ENCODE measurements at regions not wholly inside any gene's neighbourhood (a gene's known extent, or its start where the extent isn't known, plus 50 kb on each side); places are given as distances from the start of the nearest gene placed in this dataset.

DNA sequence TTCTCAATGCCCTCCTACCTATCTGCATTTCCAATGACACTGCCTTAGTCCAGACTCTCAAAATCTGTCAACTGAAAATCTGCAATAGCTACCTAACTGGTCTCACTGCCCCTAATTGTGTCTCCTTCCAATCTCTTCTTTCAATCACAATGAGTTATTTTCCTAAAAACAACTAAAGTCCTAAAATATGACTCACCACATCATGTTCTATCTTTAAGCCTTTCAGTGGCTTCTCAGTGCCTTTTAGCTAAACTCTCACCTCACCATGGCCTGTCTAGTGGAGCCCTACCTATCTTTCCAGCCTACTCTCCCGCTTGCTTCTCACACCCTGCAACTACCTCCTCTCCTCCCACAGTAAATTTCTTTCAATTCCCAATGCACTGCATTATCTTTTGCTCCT lies 220.9 kb upstream of the PKDCC start:
- H3K4me3 ChIP-seq (replicated peaks; ENCODE audit: insufficient read depth, low read length) = no peak overlapping the region
- H3K27me3 ChIP-seq (ENCODE audit: insufficient read depth, poor library complexity, severe bottlenecking) = no peaks in the 10 kb centered on the region
- no peak for DNase-seq (ENCODE audit: low read depth in 1 of 2, low spot score in 1 of 2)
- no peak overlapping the region for H3K27ac ChIP-seq (replicated peaks)
- TF ChIP-seq GABPA (IDR thresholded peaks at IDR 0.05; ENCODE audit: low read depth) = no peak
- TF ChIP-seq, protein P1, sequence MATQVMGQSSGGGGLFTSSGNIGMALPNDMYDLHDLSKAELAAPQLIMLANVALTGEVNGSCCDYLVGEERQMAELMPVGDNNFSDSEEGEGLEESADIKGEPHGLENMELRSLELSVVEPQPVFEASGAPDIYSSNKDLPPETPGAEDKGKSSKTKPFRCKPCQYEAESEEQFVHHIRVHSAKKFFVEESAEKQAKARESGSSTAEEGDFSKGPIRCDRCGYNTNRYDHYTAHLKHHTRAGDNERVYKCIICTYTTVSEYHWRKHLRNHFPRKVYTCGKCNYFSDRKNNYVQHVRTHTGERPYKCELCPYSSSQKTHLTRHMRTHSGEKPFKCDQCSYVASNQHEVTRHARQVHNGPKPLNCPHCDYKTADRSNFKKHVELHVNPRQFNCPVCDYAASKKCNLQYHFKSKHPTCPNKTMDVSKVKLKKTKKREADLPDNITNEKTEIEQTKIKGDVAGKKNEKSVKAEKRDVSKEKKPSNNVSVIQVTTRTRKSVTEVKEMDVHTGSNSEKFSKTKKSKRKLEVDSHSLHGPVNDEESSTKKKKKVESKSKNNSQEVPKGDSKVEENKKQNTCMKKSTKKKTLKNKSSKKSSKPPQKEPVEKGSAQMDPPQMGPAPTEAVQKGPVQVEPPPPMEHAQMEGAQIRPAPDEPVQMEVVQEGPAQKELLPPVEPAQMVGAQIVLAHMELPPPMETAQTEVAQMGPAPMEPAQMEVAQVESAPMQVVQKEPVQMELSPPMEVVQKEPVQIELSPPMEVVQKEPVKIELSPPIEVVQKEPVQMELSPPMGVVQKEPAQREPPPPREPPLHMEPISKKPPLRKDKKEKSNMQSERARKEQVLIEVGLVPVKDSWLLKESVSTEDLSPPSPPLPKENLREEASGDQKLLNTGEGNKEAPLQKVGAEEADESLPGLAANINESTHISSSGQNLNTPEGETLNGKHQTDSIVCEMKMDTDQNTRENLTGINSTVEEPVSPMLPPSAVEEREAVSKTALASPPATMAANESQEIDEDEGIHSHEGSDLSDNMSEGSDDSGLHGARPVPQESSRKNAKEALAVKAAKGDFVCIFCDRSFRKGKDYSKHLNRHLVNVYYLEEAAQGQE (IDR thresholded peaks at IDR 0.05; ENCODE audit: insufficient replicate concordance, low read depth) = no peak
- TF ChIP-seq, protein P2, sequence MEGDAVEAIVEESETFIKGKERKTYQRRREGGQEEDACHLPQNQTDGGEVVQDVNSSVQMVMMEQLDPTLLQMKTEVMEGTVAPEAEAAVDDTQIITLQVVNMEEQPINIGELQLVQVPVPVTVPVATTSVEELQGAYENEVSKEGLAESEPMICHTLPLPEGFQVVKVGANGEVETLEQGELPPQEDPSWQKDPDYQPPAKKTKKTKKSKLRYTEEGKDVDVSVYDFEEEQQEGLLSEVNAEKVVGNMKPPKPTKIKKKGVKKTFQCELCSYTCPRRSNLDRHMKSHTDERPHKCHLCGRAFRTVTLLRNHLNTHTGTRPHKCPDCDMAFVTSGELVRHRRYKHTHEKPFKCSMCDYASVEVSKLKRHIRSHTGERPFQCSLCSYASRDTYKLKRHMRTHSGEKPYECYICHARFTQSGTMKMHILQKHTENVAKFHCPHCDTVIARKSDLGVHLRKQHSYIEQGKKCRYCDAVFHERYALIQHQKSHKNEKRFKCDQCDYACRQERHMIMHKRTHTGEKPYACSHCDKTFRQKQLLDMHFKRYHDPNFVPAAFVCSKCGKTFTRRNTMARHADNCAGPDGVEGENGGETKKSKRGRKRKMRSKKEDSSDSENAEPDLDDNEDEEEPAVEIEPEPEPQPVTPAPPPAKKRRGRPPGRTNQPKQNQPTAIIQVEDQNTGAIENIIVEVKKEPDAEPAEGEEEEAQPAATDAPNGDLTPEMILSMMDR (IDR thresholded peaks at IDR 0.05; ENCODE audit: insufficient read depth, low read length) = no peak
- TF ChIP-seq POLR2AphosphoS5 (IDR thresholded peaks at IDR 0.05; ENCODE audit: low read depth) = no peak
- TF ChIP-seq SPI1 (IDR thresholded peaks at IDR 0.05; ENCODE audit: borderline replicate concordance, low read depth) = no peak

DNA sequence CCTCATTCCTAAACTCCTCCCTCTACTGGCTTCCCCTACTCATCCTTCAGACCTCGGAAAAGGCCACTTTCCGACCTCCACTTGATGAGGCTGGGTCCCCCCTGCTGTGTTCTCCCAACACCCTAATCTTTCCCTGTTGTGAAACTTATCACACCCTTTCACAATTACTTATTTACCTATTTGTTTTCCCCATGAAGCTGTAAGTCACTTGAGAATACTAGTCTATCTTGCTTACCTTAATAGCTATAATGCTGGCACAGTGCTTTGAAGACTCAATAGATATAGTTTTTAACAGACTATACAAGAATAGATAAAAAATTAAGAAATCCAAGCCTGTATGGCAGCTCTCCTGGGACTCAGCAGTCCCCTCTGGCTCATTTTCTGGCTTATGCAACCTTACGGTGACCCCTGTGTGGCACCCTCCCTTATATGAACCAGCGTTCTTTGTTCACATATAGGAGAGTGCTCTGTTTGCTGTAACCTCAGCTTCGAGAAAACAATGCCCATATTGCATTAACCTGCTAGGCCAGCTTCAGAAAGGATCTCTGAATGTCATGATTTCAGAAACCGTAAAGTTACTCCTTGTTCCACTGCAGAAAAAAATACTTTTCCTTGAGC lies 220.4 kb upstream of the PKDCC start:
- H3K27me3 ChIP-seq (ENCODE audit: insufficient read depth, poor library complexity, severe bottlenecking) = no peaks in the 10 kb centered on the region
- no peak overlapping the region for H3K4me3 ChIP-seq (replicated peaks; ENCODE audit: insufficient read depth, low read length)
- TF ChIP-seq POLR2AphosphoS5 (IDR thresholded peaks at IDR 0.05; ENCODE audit: low read depth) = no peak
- TF ChIP-seq, protein P2 (IDR thresholded peaks at IDR 0.05; ENCODE audit: insufficient read depth, low read length) = no peak
- no peak for TF ChIP-seq SPI1 (IDR thresholded peaks at IDR 0.05; ENCODE audit: borderline replicate concordance, low read depth)
- TF ChIP-seq, protein P1 (IDR thresholded peaks at IDR 0.05; ENCODE audit: insufficient replicate concordance, low read depth) = no peak
- no peak for TF ChIP-seq GABPA (IDR thresholded peaks at IDR 0.05; ENCODE audit: low read depth)
- no peak for DNase-seq (ENCODE audit: low read depth in 1 of 2, low spot score in 1 of 2)
- no peak overlapping the region for H3K27ac ChIP-seq (replicated peaks)

DNA sequence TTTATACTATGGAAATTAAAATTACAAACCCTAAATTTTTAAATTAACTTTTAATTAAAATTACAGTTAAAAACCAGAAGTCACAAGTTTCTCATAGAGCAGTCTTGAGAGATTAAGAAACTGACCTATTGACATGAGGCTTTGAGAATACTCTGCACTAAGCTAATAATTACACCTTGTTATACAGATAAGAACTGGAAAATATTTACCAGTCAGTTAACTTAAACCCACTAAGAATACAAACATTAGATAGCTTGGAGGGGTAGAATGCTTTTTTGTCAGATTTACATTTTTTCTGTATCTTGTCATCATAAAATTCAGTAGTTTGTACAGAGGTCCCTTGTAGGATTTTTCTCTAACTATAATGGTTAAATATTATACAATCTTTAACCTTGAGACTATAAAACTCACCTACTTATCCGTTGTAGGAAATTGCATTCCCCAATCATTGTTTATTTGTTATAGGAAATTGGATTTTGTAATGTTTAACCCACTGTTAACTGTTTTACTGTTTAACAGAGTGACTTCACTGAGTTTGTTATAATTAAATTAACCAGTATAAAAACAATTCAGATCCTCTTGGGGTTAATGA lies 219.7 kb upstream of the PKDCC start:
- no peak overlapping the region for H3K27ac ChIP-seq (replicated peaks)
- no peak for TF ChIP-seq POLR2AphosphoS5 (IDR thresholded peaks at IDR 0.05; ENCODE audit: low read depth)
- no peak for TF ChIP-seq GABPA (IDR thresholded peaks at IDR 0.05; ENCODE audit: low read depth)
- TF ChIP-seq SPI1 (IDR thresholded peaks at IDR 0.05; ENCODE audit: borderline replicate concordance, low read depth) = no peak
- no peak overlapping the region for H3K4me3 ChIP-seq (replicated peaks; ENCODE audit: insufficient read depth, low read length)
- H3K27me3 ChIP-seq (ENCODE audit: insufficient read depth, poor library complexity, severe bottlenecking) = no peaks in the 10 kb centered on the region
- DNase-seq (ENCODE audit: low read depth in 1 of 2, low spot score in 1 of 2) = no peak

DNA sequence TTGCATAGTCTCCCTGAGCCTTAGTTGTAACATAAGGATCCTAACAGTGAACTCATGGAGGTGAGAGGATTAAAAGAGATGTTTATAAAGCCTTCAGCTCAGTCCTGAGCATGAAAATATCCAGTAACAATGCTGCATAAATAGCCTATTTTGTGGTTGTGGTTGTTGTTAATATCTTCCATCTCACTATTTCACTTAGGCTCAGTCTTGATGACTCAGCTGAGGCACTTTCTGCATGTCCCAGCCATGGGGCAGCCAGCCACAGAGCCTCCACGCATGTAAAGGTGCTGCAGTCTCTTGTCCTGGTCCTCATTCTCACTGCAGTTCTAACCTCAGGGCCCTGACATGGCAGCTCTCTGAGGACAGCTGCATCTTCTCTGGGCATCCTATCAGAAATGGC lies 218.8 kb upstream of the PKDCC start:
- no peaks in the 10 kb centered on the region for H3K27me3 ChIP-seq (ENCODE audit: insufficient read depth, poor library complexity, severe bottlenecking)
- H3K4me3 ChIP-seq (replicated peaks; ENCODE audit: insufficient read depth, low read length) = no peak overlapping the region
- no peak for DNase-seq (ENCODE audit: low read depth in 1 of 2, low spot score in 1 of 2)
- H3K27ac ChIP-seq (replicated peaks) = no peak overlapping the region
- TF ChIP-seq, protein P2 (IDR thresholded peaks at IDR 0.05; ENCODE audit: insufficient read depth, low read length) = no peak
- TF ChIP-seq, protein P1 (IDR thresholded peaks at IDR 0.05; ENCODE audit: insufficient replicate concordance, low read depth) = no peak
- TF ChIP-seq SPI1 (IDR thresholded peaks at IDR 0.05; ENCODE audit: borderline replicate concordance, low read depth) = no peak
- TF ChIP-seq GABPA (IDR thresholded peaks at IDR 0.05; ENCODE audit: low read depth) = no peak
- TF ChIP-seq POLR2AphosphoS5 (IDR thresholded peaks at IDR 0.05; ENCODE audit: low read depth) = no peak

Measured in HL-60 (cell line).